Ecto neural progenitor cell (in vitro differentiated cells): ENCODE measurements at regions not wholly inside any gene's neighbourhood (a gene's known extent, or its start where the extent isn't known, plus 50 kb on each side); places are given as distances from the start of the nearest gene placed in this dataset.

Source experiments
- DNase-seq: peaks from one replicate; pipeline ENCODE4 v3.0.0-alpha.2; 2018; ENCODE audit warnings: low spot score

DNA sequence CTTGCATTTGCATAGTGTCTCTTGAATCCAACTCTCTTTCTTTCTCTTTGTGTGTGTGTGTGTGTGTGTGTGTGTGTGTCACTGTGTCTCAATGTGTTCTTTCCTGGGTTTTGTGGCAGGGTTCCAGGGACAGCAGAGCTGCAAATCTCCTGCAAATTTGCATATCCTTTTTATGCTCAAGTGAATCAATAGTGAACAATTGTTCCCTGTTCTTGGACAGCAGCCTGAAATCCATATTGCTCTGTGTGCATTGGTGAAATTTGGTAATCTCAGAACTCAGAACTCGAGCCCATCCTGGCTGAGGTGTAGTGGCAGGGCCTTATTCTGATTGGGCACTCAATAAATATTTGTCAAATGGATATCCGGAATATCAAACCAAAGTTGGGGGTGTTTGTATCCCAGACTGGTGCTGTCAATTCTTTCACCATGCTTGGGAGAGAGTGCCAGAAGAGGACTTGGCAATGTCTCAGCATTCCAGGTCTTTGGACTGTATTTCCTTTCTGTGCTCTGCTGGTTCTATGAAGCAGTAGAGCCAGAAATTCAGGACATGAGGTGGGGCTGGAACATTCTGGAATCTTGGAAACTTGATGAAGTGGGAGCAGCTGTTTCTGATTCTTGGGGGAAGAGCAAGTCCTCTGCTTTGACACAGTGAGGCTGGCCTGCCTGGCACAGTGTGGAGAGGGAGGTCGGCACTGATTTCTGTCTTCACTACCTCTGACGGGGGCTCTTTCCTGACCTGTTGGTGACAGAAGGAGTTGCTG lies 380.6 kb upstream of the C2CD4B start:
- no peak for DNase-seq

DNA sequence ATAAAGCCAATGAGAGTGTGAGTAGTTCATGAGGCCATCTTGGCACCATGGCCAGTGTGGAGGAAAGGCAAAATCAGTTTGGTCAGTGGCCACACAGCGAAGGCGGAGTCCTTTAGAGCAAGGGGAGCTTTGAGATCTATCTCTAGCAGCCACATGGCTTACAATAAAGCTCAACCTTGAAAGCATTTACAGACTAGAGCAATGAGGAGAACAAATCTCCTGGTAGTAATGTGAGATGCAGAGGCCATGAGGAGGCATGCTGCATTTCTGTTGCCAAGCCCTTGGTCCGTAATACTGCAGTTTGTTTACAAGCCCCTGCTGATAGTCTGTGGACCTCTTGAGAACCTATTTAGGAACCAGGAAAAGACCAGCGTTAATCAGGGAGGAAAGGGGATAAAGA lies 381.5 kb upstream of the C2CD4B start:
- DNase-seq, result no peak

DNA sequence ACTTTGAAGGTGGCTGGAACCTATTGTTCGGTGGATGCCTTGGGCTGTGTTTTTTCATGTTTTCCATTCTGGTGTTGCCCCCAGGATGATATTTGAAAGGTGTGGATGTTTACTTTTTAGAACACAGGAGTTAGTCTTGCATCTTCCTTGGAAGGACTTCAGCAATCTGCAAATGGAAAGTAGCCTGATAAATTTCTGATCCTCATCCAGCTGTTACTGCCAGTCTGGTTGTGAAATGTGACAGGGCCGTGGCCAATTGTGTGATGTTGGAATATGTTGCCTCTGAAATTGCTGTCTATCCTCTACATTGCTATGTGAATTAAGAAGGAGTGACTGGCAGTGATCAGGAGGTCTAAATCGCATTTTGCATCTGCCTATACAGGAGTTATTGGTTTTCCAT lies 382.5 kb upstream of the C2CD4B start:
- DNase-seq, result no peak

DNA sequence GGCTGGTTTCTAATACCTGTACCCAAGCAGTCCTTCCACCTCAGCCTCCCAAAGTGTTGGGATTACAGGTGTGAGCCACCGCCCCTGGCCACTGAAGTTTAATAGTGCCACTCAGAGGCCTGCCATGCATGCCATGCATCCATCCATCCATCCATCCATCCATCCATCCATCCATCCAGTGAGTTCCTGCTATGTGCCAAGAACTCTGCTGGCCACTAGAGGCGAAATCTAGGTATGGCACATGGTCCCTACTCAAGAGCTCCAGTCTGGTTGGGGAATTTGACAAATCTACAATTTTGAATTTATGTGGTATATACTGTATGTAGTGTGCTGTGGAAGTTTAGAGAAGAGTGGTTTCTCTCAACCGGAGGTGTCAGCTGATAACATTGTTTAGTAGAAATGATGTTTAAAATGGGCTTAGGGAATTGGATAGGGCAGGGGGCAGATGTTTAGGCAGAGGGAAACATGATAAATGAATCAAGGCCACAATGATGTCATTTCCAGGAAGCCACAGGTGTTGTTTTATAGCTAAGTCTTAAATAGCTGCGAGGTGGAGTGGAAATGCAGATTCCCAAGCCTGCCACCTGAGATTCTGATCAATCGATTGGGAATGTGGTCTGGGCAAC lies 384.4 kb upstream of the C2CD4B start:
- no peak for DNase-seq

DNA sequence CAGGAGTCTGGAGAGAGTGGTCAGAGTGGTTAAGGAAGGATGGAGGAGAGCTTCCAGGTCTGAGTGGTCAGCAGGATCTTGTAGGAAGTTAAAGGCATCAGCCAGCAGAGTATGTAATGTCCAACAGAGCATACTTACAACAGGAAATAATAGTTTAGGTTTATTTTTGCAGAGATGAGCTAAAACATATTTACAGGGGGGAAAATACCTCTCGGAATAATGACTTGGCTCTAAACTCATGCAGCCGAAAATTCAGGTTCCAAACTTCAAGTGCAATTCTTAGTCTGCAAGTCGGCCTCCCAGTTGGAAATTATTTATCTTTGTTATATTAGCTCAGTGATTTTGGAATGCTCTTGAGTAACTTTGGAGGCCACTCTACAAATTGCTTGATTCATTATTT lies 385.0 kb upstream of the C2CD4B start:
- no peak for DNase-seq

DNA sequence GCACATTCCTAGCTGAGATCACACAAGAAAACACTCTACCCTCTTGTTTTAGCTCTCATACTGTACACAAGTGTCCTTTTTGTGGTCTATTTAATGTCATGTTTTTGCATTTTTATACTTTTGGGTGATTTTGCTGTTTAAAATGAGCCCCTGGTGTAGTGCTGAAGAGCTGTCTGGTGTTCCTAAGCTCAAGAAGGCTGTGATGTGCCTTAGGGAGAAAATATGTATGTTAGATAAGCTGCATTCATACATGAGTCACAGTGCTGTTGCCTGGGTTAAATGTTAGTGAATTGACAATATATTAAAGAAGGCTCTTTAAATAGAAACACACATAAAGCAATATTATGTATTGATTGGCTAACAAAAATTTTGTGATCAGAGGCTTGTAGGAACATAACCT lies 387.4 kb upstream of the C2CD4B start:
- DNase-seq, result no peak

DNA sequence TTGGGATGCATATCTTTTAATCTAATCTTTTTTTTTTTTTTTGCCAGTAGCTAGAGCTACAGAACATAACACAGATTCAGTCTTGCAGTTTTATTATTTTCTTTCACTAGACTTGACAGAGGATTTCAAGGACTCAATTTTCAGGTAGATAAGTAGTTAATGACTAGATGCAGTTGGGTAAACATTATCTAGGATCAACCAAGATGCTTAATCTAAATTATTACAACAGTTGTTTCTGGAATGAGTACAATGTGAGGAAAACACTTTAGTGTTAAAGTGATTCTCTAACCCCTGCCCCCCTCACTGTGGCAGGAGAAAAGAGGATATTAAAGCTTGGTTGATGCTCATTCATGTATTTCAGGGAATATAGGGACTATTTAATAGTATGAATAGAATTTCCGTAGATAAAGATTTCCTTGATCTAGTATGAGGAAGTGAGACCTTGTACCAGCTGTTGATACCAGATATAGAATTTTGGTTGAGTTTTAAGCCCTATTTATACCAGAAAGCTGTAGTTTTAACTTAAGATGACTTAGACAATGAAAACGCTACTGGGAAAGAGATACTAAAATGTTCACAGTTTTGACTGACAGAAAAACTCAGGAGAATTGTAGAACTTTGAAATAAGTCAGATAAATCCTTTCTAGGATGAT lies 389.0 kb upstream of the C2CD4B start:
- DNase-seq, result no peak

DNA sequence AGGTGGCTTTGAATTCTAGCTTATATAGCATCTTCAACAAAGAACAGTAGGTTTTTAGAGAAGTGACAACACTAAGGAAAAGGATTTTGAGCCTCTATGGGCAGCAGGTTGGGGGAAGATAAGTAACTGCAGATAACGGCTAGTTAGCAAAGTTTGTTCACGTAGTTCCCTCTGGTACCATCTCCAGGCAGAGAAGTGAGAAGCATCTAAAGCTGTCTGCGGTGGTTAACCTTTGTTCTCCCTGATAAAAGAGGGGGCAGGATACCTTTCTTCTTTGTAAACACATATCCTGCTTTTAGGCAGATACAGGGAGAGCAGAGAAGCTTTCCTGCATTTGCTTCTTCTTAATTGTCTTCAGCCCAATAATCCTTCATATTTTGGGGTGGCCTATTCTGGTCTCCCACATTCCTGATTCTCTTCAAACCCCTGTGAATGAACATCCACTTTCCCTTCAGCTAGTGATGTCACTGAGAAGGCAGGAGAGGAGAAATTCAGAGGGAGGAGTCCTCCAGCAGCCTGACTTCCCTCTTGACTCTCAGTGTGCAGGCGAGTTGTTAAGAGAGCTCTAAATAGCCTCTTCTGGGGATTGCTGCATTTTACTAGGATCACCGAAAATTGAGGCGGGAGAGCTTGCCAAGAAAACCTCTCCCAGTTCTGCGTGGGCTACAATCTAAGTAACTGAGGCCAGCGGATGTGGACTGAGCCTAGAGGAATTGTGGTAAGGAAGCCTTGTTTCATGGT lies 393.7 kb upstream of the C2CD4B start:
- DNase-seq, result no peak

DNA sequence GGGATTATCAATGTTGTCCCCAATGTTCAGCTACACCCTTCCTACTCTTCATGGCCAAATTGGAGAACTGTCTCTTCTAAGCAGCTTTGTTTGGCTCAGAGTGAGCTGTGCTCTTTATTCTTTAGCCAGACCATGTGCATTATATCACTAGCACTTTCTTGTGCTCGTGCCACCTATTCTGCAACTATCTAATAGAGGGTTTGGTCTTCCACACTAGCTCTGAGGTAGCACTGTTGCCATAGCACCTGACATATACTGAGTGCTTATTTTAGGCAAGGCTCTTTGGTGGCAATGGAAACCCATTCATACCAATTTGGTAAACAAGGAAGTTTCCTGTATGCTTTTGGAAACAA lies 394.3 kb upstream of the C2CD4B start:
- DNase-seq, result no peak

DNA sequence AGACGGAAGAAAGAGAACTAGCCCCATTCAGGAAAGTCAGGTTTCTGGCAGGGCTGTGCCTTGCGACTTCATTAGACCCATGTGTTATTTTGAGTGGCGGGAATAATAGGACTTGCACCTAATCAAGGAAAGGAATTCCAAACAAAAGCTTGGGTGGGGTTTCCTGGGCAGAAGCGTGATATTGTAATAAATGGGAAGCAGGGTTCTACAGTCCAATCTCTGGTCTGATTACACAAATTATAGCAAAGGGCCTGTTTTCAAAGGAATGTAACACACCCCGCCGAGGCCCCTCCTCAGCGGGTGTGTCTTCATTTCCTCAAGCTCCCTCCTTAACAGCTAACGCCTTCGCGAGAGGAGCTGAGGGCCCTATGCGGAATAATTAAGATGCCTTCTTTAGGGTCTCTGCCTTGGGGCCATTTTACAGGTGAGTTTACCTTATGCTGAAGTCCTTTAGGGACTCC lies 396.0 kb upstream of the C2CD4B start:
- DNase-seq, result no peak

DNA sequence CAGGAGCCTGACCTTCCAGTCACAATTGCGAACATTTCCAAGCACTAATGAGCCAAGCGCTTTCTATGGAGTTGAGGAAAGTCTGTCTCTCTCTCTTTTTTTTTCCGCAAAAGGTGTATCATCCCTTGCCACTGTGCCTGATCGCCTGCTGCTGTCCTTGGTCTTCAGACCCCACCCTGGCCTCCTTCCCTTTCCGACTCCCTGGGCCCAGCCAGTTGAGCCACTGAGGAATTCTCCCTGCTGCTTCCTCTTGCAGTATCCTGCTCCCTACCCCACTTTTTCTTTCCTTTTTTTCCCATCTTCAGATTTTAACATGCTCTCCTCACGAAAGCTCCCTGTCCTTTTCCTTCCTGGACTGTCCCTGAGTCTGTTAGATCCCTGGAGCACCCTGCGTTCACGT lies 396.5 kb upstream of the C2CD4B start:
- no peak for DNase-seq

DNA sequence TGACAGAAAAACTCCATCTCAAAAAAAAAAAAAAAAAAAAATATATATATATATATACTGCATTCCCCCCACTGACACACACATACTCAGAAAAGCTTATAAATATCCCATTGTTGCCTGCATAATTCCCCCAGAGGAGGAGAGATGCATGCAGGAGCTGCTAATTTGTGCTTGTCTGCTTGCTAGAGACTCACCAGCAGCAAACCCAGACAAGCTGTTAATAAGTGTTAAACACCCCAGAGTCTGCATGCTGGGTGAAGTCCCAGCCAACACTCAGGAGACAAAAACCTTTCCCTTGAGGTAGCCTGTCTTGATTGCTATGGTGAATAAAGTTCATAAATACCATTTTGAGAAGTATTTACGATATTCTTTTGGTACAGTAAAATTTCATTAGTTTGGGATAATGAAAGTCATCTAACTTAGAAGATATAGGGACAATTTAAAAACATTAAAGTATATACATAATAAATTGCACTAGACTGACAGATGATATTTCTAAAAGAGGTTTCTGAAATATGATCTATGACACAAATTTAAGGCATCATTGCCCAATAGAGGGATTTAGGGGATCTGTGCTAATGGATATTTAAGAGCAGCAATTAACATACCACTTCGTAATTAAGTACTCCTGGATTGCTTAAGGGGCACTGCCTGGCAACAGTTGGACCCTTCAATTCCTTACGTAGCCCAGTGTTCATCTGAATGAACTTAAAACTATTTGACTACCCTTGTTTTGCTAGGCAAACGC lies 400.0 kb upstream of the C2CD4B start:
- no peak for DNase-seq

DNA sequence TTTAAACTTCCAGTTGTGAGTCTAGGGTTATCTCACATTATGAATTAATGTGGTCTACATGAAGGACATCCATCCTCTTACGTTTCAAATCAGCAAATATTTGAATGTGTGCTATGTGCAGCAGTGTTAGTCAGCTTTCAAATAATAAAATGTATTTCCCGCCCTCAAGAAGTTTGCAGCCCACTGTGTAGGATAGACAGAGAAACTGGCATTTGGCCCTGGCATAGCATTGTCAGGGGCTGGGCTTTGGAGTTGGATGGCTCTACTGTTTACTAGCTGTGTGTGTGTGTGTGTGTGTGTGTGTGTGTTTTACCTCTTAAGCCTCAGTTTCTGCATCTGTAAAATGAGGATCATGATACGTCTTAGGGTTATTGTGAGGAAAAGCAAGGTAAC lies 400.5 kb upstream of the C2CD4B start:
- DNase-seq, result no peak

DNA sequence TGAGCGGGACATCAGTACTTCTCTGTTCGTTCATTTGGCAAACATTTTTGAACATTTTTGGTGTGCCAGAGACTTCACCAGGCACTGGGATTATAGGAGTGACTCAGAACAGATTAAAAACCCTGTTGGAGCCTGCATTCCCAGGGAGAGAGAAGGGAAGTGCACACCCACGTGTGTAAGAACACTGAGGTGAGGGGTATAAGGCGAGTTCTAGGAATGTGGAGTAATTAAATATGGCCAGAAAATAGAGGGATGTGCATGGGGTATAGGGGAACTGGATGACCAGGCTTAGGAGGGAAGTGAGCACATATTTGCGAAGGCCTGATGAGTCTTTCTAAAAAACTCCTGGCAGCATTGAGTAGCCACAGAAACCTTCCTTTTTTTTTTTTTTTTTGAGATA lies 401.2 kb upstream of the C2CD4B start:
- DNase-seq, result no peak

DNA sequence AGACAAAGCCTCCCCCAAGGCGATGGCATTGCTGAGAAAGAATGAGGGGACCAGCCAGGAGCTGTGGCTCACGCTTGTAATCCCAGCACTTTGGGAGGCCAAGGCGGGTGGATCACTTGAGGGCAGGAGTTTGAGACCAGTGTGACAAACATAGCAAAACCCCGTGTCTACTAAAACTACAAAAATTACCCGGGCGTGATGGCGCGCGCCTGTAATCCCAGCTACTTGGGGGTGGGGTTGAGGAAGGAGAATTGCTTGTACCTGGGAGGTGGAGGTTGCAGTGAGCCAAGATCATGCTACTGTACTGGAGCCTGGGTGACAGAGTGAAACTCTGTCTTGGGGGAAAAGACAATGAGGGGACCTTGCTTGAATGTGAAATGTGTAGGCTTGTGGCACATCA lies 402.4 kb upstream of the C2CD4B start:
- DNase-seq, result no peak

DNA sequence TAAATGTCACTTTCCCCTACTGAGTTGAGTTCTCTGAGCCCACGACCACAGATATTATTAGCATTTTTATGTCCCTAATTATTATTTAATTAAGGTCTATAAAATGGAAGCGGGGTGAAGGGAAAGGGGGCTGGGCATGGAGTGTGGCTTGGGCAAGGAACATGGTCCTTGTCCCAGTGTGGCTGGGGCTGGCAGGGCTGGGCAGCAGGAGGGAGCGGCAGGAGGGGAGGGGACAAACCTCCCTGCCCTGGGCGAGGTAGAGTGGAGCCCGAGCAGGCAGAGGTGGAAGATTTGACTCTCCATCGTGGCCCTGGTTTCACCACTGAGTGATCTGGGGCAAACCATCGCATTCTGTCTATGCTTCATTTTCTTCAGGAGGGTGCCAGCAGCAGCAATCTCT lies 402.9 kb upstream of the C2CD4B start:
- DNase-seq, result no peak

DNA sequence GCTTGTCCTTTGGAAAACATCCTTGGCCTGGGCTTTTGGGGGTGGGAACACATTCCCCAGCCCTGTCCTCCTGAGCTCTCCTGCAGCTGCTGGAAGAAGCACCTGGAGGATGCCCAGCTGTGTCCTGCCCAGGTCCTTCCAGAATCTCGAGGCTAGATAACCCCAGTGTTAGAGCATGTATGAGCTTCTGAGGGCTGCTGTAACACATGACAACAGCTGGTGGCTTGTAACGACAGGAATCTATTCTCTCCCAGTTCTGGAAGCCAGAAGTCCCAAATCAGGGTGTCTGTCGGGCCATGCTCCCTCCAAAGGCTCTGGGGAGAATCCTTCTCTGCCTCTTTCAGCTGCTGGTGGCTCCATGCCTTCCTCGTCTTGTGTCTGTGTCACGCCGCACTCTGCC lies 403.6 kb upstream of the C2CD4B start:
- DNase-seq, result no peak

DNA sequence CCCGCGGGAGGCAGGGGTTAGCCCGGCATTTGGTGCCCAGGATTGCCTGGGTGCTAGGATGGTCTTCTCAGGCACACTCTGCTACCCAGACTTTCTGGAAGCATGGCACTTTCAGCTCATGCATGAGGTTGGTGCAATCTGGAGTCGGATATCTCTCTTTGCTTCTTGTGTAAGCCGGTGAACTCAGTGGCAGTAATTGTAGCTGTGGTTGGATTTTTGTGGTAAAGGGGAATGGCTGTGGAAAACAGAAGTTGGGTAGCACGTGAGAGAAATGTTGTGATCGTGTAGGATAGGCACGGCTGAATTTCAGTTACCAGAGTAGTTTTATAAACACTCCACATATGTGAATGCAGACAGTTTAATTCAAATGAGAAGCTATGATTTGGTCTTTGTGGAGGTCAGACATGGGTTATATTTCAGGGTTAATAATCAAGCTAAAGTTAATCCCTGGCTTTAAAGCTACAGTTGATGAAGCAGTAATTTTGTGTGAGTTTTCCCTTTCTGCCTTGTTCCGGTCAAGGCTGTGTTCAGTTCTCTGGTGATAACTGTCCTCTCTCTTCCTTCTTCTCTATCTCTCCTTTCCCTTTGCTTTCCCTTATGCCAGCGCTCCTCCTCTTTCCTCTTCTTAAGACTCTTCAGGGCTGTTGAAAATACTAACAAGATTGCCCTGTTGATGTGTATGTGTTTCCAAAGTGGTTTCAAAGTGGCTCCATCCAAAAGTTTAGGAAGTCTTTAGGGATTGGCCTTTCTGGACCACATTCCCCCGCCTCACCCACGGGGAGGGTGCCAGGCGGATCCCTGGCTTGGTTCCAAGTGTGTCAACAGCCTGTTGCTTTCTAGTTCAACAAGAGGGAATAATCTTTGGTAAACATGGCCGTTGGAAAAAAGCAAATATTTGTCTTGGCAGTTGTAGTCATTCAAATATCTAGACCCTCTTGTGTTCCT lies 404.6 kb upstream of the C2CD4B start:
- DNase-seq, result no peak

DNA sequence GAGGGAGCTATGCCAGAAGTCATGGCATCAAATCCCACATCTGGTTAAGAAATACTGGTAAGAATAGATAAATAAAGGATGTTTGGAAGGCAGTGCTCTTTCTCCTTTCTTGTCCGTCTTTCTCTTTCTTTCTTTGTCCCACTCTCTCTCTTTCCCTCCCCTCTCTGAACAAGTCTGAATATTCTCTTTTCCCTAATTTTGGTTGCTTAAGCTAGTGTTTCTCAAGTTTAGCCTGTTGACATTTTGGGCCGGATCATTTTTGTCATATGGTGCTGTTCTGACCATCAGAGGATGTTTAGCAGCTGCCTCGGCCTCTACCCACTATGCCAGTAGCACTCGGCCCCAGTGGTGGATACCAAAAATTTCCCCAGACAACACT lies 405.3 kb upstream of the C2CD4B start:
- no peak for DNase-seq

DNA sequence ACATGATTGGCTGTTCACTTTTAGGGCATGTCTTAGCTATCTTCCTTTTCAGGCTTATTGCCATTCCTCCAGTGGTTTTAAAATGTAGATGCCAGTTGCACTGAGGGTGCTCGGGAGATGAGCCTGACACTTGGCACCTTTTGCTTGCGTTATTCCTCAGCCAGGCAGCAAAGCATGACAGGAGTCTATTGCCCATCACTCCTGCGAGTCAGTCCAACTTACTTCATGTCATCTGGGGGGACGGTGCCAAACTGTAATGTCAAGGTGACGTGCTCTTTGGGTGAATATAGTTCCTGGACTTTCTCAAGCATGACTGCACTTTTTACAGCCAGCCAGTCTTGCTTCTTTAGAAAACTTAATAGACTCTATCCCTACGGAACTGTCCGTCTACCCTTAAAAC lies 406.0 kb upstream of the C2CD4B start:
- no peak for DNase-seq

DNA sequence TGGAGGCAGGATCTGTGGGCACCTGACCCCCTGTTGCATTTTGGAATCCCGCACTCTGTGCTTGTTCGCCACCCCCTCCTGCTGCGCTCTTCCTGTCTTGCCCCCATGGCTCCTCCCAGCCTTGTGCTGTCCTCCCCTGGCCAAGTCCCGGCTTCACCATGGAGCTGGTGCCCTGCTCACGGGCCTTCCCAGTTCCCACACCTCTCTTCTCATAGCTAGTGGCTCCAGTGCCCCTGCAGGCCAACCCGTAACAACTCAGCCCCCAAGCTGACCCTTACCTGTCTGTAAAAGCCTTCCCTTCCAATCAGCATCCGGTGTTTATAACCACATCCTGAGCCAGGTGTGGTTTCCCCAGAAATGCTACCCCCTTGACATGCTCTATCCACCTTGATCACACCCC lies 407.7 kb upstream of the C2CD4B start:
- DNase-seq, result no peak
